ENCODE measurements at regions not wholly inside any gene's neighbourhood (a gene's known extent, or its start where the extent isn't known, plus 50 kb on each side); places are given as distances from the start of the nearest gene placed in this dataset.

- H3K27ac ChIP-seq (ENCODE audit: low read depth, low read length, poor library complexity, severe bottlenecking), result no peak overlapping the region
- H3K36me3 ChIP-seq (ENCODE audit: insufficient read depth, low read length), result no peaks in the 10 kb centered on the region
- no peak overlapping the region for H3K4me2 ChIP-seq (ENCODE audit: low read length)
- no peaks in the 10 kb centered on the region for H3F3A ChIP-seq (ENCODE audit: insufficient read depth, low read length)
- no peaks in the 10 kb centered on the region for H3K27me3 ChIP-seq (ENCODE audit: insufficient read depth, low read length)
- H3K9ac ChIP-seq (ENCODE audit: low read length), result no peak overlapping the region
- TF ChIP-seq CTCF (IDR thresholded peaks at IDR 0.05; ENCODE audit: low read length), result no peak
- TF ChIP-seq EZH2 (IDR thresholded peaks at IDR 0.05; ENCODE audit: borderline replicate concordance, low read length), result no peak
- H2AFZ ChIP-seq (ENCODE audit: low read length), result no peak overlapping the region
- no peaks in the 10 kb centered on the region for H3K79me2 ChIP-seq (ENCODE audit: insufficient read depth, low read length)
- peaks cover 32% of the 10 kb centered on the region for H3K4me1 ChIP-seq (ENCODE audit: insufficient read depth, low read length, severe bottlenecking)
- H4K20me1 ChIP-seq (ENCODE audit: insufficient read depth, low read length), result no peaks in the 10 kb centered on the region
- no peak overlapping the region for H3K4me3 ChIP-seq (ENCODE audit: low read depth, low read length, poor library complexity, severe bottlenecking)
- no peaks in the 10 kb centered on the region for H3K9me3 ChIP-seq (ENCODE audit: low read length)
- no peaks in the 10 kb centered on the region for H3K9me2 ChIP-seq (ENCODE audit: low read depth, low read length)
Observed at GRCh38 chr3:29186131-29186599, 94.7 kb upstream of the RBMS3 start.

- H3K4me2 ChIP-seq (ENCODE audit: low read length), result no peak overlapping the region
- no peak overlapping the region for H3K4me3 ChIP-seq (ENCODE audit: low read depth, low read length, poor library complexity, severe bottlenecking)
- peaks cover 22% of the 10 kb centered on the region for H3K4me1 ChIP-seq (ENCODE audit: insufficient read depth, low read length, severe bottlenecking)
- H3K36me3 ChIP-seq (ENCODE audit: insufficient read depth, low read length), result no peaks in the 10 kb centered on the region
- H3K9me3 ChIP-seq (ENCODE audit: low read length), result no peaks in the 10 kb centered on the region
- H3K9ac ChIP-seq (ENCODE audit: low read length), result no peak overlapping the region
- H3K79me2 ChIP-seq (ENCODE audit: insufficient read depth, low read length), result no peaks in the 10 kb centered on the region
- no peak overlapping the region for H2AFZ ChIP-seq (ENCODE audit: low read length)
- no peaks in the 10 kb centered on the region for H3K9me2 ChIP-seq (ENCODE audit: low read depth, low read length)
- no peak for TF ChIP-seq EZH2 (IDR thresholded peaks at IDR 0.05; ENCODE audit: borderline replicate concordance, low read length)
- TF ChIP-seq CTCF (IDR thresholded peaks at IDR 0.05; ENCODE audit: low read length), result no peak
- no peaks in the 10 kb centered on the region for H3K27me3 ChIP-seq (ENCODE audit: insufficient read depth, low read length)
- no peaks in the 10 kb centered on the region for H3F3A ChIP-seq (ENCODE audit: insufficient read depth, low read length)
- H4K20me1 ChIP-seq (ENCODE audit: insufficient read depth, low read length), result no peaks in the 10 kb centered on the region
- H3K27ac ChIP-seq (ENCODE audit: low read depth, low read length, poor library complexity, severe bottlenecking), result no peak overlapping the region
Observed at GRCh38 chr3:29186982-29187725, 93.7 kb upstream of the RBMS3 start.

- Histone ChIP-seq H3K27me3 (ENCODE audit: insufficient read depth, low read length) (no peaks in the 10 kb centered on the region), H3K9me2 (ENCODE audit: low read depth, low read length) (no peaks in the 10 kb centered on the region), H3K9ac (ENCODE audit: low read length) (no peak overlapping the region), H3K27ac (ENCODE audit: low read depth, low read length, poor library complexity, severe bottlenecking) (no peak overlapping the region), H3K4me3 (ENCODE audit: low read depth, low read length, poor library complexity, severe bottlenecking) (no peak overlapping the region), H4K20me1 (ENCODE audit: insufficient read depth, low read length) (no peaks in the 10 kb centered on the region), H3F3A (ENCODE audit: insufficient read depth, low read length) (no peaks in the 10 kb centered on the region), H3K4me2 (ENCODE audit: low read length) (no peak overlapping the region), H2AFZ (ENCODE audit: low read length) (no peak overlapping the region), H3K4me1 (ENCODE audit: insufficient read depth, low read length, severe bottlenecking) (peaks cover 11% of the 10 kb centered on the region), H3K36me3 (ENCODE audit: insufficient read depth, low read length) (no peaks in the 10 kb centered on the region), H3K79me2 (ENCODE audit: insufficient read depth, low read length) (no peaks in the 10 kb centered on the region), H3K9me3 (ENCODE audit: low read length) (no peaks in the 10 kb centered on the region; the same call in 1 of the 2 replicates)
- TF ChIP-seq CTCF (IDR thresholded peaks at IDR 0.05; ENCODE audit: low read length) (no peak), EZH2 (IDR thresholded peaks at IDR 0.05; ENCODE audit: borderline replicate concordance, low read length) (no peak)
Observed at GRCh38 chr3:29189328-29189727, 91.5 kb upstream of the RBMS3 start.
